GM19468 (cell line): ENCODE measurements at regions not wholly inside any gene's neighbourhood (a gene's known extent, or its start where the extent isn't known, plus 50 kb on each side); places are given as distances from the start of the nearest gene placed in this dataset.

Experiments used
- ATAC-seq: cut with Tn5 transposase; IDR thresholded peaks from one replicate; pipeline ENCODE4 v1.9.1; 2021; ENCODE audit warnings: mild to moderate bottlenecking, moderate library complexity, moderate number of reproducible peaks; ENCODE audit not compliant: unreplicated experiment; ENCODE audit errors: extremely low read depth

- ATAC-seq, result no peak
Observed at GRCh38 chr9:1457460-1457859, 407.3 kb downstream of the DMRT2 start.

GRCh38 chr9:1458503-1458902 lies 408.3 kb downstream of the DMRT2 start:
- no peak for ATAC-seq

- ATAC-seq, result no peak
Observed at GRCh38 chr9:1460143-1460769, 410.1 kb downstream of the DMRT2 start.

GRCh38 chr9:1461812-1462211 lies 411.7 kb downstream of the DMRT2 start:
- no peak for ATAC-seq

GRCh38 chr9:1462626-1463308 lies 412.6 kb downstream of the DMRT2 start:
- ATAC-seq, result no peak

- peak; percentile 75 for ATAC-seq
Observed at GRCh38 chr9:1469996-1470395, 419.8 kb downstream of the DMRT2 start.

GRCh38 chr9:1473956-1474634 lies 423.9 kb downstream of the DMRT2 start:
- ATAC-seq, result no peak

- ATAC-seq, result no peak
Observed at GRCh38 chr9:1474671-1475070, 424.5 kb downstream of the DMRT2 start.

GRCh38 chr9:1490341-1491232 lies 440.4 kb downstream of the DMRT2 start:
- ATAC-seq, result no peak

- no peak for ATAC-seq
Observed at GRCh38 chr9:1492156-1492555, 442.0 kb downstream of the DMRT2 start.

GRCh38 chr9:1495282-1496030 lies 445.3 kb downstream of the DMRT2 start:
- no peak for ATAC-seq

GRCh38 chr9:1505489-1505888 lies 455.3 kb downstream of the DMRT2 start:
- no peak for ATAC-seq

- ATAC-seq, result no peak
Observed at GRCh38 chr9:1510712-1511111, 460.6 kb downstream of the DMRT2 start.

GRCh38 chr9:1513105-1513504 lies 462.9 kb downstream of the DMRT2 start:
- no peak for ATAC-seq

GRCh38 chr9:1514250-1514649 lies 464.1 kb downstream of the DMRT2 start:
- ATAC-seq, result no peak

GRCh38 chr9:1514776-1515363 lies 464.7 kb downstream of the DMRT2 start:
- ATAC-seq, result no peak

- ATAC-seq, result no peak
Observed at GRCh38 chr9:1515557-1515956, 465.4 kb downstream of the DMRT2 start.

- no peak for ATAC-seq
Observed at GRCh38 chr9:1521547-1521946, 471.4 kb downstream of the DMRT2 start.

GRCh38 chr9:1522219-1522767 lies 472.1 kb downstream of the DMRT2 start:
- peak; percentile 44 for ATAC-seq
